Smooth muscle cell of the brain vasculature (primary cell): ENCODE measurements at regions not wholly inside any gene's neighbourhood (a gene's known extent, or its start where the extent isn't known, plus 50 kb on each side); places are given as distances from the start of the nearest gene placed in this dataset.

ENCODE experiments used
- DNase-seq: peaks from one replicate; pipeline ENCODE4 v3.0.0-alpha.2; 2012; ENCODE audit warnings: low read depth, low spot score

DNA sequence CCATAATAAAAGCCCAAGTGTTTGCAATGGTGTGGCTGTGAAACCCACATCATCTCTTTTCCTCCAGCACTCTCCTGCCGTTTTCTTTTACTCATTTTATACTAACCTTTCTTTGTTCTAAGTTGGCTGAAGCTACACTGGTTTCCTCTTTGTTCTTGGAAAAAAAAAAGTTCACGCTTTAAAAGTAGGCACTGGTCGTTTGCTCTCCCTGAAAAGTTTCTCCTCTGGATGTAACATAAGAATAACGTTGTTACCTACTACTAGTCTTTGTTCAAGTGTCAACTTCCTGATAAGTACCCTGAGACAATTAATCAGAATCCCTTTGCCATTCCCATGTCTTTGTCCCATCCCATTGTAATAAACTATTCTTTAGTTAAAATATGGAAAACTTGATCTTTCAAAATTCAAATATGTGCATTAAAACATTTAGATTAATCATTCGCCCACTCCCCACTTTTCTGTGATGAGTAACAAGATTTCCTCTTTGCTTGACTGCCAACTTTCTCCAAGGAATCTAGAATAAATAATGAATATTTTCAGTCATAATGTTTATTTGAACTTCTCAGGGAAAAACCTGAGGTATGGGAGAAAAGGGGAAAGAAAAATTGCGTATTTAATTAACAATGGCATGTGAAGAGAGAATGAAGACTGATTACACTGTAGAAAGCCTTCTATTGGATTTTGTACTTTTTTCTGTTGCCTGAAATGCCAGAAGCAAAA, 454.3 kb upstream of the CTNND2 start:
- DNase-seq = no peak

DNA sequence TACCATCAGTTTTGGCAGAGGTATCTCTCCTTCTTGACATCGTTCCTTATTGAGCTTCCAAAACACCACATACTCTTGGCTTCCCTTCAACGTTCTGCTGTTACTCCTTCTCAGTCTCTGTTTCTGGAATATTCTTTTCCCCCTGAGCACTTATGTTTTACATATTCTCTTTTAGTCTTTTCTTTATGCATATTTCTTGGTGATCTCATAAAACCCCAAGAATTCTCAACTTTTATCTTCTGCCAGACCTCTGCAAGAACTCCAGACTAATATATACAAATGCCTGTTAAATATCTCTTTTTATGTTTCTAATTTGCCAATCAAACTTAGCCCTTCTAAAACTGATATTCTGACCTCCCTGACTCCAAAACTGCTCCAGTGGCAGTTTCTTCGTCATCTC, 453.4 kb upstream of the CTNND2 start:
- no peak for DNase-seq

DNA sequence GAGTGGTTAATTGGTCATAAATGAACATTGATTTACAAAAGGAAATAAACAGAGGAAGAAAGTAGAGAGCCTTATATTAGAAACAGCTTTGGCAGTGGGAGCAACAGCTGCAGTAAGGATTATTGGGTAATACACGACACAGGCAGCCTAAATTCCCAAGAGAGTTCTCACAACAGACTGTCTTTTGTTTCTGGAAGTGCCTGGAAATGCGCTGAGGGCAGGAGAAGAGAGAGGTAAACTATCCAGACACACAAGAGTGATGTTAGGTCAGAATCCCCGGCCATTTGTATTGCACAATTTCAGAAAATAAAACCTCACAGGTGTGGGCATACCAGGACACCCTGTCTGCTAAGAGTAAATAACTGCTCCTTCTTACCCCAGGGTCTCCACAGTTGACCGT, 450.4 kb upstream of the CTNND2 start:
- no peak for DNase-seq

DNA sequence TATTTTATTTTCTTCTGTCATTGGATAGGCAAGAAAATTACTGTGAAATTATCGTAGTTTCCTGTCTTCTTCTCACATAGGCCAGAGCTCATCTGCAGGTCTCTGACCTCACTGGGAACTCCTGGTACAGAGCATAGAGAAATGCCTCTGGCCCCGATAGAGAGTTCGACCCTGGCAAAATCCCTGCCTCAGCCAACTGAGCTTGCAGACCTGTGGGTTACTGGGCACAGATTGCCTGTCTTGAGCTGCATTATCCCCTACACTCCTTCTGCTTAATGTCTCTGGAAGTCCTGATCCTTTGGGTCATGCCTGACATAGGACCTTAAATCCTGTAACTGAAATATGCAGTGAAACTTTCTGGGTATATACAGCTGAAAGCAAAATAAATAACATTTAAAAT, 439.3 kb upstream of the CTNND2 start:
- no peak for DNase-seq

DNA sequence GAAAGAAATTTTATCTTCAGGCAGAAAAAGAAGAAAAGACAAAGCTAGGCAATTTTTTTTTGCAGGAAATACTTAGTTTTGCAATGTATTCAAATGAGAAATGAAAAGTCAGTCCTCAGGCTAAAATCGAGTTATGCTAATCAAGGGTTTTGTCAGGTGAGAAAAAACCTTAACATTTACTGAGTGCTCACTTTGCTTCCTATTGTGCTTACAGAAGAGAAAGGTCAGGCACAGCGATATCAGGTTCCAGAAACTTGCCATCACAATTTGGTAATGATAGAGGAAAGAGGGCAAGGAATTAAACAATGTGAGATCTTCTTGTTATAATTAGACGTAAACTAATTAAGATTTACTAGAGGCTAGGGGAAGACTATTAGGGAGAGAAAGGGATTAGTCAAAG, 431.7 kb upstream of the CTNND2 start:
- no peak for DNase-seq

DNA sequence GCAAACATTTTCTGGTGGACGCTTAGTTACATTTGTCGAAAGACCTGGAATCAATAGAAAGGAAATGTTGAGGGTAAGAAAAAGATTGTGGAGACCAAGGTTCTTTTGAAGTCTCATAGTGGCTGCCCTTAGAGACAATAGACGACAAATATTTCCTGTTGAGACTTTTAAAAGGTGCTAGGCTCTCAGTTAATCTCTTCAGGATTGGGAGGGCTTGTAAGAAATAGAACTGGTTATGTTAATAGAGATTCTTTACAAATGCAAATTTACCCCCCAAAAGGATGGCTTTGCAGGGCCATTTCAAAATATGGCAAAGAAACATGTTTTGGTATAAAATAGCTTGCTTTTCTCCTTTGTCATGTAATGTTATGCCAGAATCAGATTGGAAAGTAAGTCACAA, 428.2 kb upstream of the CTNND2 start:
- DNase-seq = no peak

DNA sequence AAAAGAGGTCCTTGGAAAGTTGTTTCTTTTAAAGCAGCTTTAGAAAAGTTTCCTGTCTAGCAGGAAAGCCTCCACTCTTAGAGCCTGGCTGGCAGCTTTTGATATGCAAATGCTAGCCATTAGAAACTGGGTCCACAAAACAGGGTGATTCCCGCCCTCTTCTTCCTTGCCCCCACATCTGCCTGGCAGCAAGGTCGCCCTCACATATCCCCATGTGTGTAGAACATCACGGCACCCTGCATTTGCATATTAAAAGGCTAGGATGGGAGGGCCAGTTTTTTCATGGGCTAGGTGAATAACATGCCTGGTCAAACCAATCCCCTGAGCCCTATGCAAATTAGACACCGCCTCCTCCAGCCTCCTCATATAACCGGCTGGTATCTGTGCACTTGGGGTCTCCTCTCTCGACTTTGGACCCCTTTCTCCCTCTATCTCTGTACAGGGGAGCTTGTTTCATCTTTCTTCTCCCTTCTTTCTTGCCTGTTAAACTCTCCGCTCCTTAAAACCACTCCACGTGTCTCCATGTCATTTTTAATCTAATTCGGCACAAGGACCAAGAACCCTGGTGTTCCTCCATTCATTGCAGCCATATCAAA, 426.8 kb upstream of the CTNND2 start:
- DNase-seq = no peak

DNA sequence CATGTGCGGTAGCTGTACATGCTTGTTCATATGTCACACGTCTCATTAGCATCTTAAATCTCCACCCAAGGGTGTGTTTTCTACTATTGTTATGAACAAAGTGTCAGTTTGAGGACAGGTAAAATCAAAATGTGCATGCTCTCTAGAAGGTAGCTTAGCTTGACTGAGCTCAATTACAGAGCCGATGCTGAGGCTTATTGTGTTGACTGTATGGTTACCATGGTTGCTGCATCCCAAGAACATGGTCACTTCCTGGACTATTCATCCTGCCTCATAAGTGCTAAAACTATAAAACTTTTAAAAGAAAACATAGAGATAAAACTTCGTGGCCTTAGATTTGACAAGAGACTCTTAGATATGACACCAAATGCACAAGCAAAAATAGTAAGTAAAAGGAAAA, 426.1 kb upstream of the CTNND2 start:
- DNase-seq = no peak

DNA sequence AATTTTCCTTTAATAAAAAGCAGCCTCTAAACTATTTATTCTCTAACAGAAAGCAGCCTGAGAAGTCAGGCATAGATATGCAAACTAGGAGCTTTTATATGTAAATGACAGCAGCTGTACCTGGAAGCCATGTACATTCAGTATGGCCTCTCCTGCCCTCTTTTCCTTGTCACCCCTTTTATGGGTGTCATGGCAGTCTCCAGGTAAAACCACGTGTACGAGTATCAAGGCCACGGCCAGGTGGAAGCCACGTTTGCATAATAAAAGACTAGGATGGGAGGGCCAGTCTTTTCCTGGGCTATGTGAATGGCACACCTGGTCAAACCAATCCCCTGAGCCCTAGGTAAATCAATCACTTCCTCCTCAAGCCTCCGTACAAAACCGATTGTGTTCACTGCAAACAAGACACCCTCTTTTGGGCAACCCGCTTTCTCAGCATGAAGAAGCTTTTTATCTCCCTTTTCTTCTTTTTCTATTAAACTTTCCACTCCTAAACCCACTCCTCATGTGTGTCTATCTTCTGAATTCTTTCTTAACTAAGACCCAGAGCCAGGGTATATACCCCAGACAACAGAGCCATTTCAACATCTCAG, 419.5 kb upstream of the CTNND2 start:
- no peak for DNase-seq

DNA sequence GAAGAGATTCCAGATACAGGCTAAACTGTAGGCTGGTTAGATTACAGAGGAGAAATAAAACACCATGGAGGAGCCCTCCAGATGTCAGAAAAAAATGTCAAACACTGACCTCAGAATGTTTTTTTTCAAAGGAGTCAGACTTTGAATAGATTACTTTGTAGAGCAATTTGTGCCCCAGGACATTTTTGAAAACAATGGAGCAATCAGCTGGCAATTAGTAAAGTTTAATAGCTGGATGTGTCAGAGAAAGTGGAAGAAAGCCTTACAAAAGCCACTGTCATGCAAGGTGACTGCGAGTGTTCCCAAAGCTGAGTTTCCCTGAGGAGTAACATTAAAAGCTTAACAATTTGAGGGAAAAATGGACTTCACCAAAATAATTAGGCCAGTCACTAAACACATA, 417.8 kb upstream of the CTNND2 start:
- no peak for DNase-seq

DNA sequence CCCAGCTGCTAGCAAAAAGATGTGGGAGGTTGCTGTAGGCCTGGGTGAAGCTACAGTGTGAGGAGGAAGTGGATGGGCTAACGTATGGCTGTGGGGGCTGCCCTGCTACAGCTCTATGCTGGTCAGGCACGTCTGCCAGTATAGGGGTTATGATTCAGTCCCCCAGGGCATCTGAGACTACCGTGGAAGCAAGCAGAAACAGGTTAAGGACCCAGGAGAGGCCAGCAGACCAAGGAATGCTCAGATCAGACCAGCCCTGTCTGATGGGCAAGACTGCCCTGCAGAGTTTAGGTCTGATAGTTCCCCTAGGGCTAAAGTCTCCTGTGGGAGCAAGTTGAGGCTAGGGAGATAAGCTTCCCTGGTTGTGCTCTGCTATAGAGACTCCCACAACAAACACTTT, 416.1 kb upstream of the CTNND2 start:
- no peak for DNase-seq

DNA sequence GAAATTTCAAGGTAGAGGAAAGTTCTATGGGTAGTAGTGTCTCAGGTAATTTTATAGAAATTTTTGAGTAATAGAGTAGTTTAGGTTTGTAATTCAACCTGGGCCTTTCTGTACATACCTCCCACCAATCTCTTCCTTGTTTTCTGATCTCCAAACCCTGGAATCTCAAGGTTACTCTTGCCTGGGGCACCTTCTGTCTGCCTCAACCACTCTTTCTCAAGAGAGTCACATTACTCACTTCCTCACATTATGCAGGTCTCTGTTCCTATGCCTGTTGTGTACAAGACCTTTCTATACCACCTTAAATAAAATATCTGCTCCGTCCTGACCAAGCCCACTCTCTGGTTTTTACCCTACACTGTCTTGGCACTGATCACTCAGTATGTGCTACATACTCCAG, 412.6 kb upstream of the CTNND2 start:
- DNase-seq = no peak

DNA sequence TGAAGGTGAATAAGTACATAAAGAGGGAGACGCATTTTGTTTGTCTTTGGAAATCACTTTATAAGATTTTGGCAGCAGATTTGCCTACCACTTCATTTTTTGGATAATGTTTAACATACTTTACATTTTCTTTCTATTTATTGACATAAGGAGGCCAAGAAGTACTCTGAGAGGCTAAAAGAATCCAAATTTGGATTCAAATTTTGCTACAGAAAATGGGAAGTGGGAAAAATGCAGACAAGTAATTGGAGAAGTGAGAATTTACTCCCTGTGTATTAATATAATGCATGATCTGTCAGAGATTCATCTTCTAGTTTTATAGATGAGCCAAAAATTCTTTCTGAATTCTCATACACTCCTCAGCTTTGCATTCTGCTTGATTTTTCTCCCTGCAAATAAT, 411.2 kb upstream of the CTNND2 start:
- DNase-seq = no peak

DNA sequence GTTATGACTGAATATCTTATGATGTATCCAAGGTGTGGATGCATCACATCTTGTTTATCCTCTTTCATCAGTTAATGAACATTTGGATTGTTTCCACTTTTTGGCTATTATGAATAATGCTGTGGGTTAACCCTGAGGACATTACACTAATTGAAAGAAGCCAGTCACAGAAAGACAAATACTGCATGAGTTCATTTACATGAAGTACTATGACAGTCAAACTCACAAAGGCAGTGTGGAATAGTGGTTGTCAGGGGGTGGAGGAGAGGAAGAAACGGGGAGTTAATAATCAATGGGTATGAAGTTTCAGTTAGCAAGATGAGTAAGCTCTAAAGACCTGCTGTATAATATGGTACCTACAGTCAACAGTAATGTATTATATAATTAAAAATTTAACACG, 409.4 kb upstream of the CTNND2 start:
- DNase-seq = no peak

DNA sequence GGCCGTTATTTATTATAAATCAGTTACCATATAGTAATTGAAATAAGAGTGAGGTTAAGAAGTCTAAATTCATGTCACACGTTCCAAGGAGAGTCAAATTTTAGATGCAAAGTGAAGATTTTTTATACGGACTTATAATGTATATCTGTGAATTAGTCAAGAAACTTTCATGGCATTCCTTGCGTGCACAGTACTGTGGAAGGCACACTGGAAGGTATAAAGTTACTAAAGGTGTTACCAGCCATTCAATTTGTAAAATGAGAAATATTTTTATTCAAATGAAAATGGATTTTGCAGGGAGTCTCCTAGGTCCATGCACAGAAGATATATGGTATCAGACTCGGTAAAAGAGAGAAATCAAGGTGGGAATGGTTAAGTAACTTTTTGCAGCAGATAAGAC, 408.1 kb upstream of the CTNND2 start:
- no peak for DNase-seq

DNA sequence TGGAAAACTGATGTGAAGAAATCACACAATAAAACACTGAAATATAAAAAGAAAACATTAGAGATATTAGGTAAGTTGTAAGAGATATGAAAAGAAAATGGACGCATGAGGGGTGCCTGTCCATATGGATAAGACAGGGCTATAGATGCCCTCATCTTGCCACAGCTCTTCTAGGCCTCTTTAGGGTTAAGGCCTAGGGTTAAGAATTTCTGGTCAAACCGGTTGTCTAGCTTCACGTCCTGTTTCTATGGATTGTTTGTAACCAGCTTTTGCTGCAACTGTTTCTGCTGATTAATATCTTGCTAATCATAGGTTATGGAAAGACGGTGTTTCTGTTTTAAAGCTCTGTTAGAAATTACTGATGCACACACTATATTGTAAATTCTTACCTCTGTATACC, 389.9 kb upstream of the CTNND2 start:
- DNase-seq = no peak

DNA sequence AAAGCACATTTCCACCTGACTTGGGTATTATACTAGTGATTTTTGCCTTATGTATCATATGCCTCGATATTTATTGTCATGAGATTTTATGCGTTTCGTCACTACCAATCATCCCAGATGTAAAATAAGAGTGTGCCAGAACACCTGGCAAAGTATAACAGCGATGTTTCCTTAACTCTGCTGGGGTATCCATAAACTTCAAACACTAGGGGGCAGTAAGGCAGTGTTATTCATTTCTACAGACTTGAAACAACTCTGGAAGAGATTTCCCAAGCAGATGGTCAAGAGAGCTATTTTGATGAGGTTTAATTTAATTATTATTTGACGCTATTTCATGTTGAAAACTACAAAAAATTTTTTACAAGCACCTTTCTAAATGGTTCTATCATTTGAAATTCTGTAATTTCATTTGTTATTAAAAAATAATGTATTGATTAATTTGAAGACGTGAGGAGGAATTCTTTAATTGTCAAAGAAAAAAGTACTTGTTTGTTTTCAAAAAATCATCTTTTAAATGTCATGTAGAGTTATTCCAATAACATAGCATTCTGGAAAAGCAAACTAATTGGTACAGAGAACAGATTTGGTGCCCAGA, 388.5 kb upstream of the CTNND2 start:
- DNase-seq = no peak

DNA sequence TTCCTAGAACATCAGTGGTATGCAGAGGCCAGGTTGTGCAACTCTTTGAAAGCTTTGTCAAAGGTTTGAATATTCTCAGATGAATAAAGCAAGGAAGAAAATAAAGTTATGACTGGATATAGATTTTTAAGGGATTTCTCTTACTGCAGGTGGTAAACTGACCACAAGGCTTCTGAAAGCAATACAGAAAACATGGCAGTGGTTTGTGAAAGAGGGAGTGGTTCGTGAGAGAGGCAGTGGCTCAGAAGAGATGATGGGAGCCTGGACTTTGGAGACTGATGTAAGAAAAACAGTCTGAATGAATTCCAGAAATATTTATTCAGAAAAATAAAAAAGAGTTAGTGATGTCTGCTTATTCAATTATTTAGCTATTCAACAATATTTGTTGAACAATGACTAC, 380.4 kb upstream of the CTNND2 start:
- no peak for DNase-seq

DNA sequence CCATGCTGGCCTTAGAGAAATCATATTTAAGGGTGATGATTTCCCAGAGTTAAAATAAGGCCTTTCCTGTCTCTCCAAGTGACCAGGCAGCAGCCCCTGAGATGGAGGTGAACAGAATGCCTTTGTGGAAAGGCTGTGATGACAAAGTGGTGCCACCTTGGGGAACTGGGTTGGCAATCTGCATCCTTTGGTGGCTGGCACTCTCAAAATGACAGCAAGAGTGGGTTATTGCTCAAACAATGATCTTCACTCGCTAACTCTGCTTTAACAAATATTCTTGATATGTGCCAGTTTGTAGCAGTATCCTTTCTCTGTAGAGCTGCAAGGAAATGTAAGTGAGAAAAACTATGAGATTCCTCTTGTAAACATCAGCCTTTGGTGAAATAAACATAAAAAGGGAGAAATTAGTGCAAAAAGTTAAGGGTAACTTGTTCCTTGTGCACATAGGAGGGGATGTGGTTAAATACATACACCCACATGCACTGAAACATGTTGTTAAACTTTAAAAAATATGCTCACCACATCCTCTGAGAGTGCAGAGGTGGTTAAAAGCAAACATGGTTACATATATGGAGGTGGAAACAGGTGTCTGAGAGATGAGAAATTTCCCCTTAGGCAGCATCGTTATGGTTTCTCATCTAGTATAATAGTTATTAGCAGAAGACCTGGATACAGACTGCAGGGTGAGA, 373.4 kb upstream of the CTNND2 start:
- no peak for DNase-seq

DNA sequence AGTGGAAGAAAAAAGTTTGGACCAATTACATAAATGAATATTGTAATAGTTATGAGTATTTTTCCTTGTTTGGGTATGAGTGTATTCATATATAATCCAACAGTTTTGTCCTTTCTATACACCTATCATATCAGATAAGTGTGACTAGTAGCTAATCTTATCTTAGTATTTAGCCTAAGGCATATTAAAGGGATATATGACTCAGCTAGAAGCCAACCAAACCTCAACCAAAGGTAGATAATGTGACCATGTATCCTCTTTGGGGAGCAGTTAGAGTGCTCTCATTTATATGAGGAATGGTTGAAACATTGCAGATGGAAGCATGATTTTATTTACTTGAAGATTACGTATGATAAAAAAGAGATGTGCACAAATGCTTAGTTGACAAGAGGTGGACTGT, 370.0 kb upstream of the CTNND2 start:
- DNase-seq = no peak

DNA sequence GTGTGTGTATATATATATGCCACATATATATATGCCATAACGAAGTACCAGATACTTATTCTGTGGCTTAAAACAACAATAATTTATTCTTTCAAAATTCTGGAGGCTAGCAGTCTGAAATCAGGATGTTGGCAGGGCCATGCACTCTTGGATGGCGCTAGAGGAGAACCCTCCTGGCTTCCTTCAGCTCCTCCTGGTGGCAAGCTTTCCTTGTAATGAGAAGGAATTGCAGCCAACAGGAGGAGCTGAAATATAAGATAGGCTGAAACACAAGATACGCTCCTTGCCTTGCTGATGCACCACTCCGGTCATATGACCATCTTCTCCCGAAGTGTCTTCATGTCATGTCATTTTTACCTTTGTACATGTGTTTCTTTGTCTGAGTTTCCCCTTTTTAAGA, 368.1 kb upstream of the CTNND2 start:
- no peak for DNase-seq

DNA sequence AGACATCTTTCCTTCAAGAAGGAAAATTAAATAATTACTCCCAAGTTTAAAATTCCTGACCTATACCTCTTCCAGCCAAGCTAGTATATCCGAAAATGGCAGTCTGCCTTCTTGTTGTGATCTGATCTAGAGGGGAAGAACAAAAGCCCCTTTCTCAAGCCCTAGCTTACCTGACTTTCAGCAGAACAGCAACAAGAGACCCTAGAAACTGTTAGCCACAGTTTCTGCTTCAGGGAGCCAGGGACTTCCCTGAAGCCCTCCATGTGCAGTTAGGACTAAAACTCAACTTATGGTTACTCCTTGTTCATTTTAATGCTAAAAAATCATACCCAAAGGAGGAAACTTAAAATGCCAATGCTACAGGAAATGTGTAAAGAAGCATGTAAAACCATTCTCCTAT, 366.7 kb upstream of the CTNND2 start:
- DNase-seq = no peak

DNA sequence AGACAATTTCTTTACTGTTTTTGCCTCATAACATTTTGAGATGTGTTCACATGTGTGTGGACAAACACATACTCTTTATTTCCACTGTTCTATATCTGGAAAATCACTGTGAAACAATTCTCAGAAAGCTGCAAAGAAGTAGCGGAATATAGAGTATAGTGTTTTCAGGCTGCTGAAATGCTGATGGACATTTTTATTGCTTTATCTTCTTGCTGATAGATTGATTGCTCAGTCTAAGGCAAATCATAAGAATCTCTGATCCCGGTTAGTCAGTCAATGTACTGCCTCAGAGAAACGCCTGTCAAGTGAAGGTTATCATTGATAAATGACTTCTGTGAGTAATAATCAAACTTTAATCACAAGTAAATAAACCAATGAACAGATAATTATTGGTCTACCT, 364.9 kb upstream of the CTNND2 start:
- no peak for DNase-seq
